K562 (cell line): ENCODE measurements at regions not wholly inside any gene's neighbourhood (a gene's known extent, or its start where the extent isn't known, plus 50 kb on each side); places are given as distances from the start of the nearest gene placed in this dataset.

ENCODE experiments used
- ATAC-seq: fragments of 200-7000 bp; cut with Tn5 transposase; 3 replicates; pipeline ENCODE4 v1.9.1; 2020; ENCODE audit warnings: moderate library complexity
- BruUV-seq: library from RNA; stranded (reverse); fragments of 400-500 nt; replicated peaks from 2 replicates; lab custom pipeline; 2021; lab: Mats Ljungman, UMichigan
- CTCF ChIA-PET: fragments of 300-600 bp; formaldehyde crosslinking; extraction: SDS; loops from one replicate; lab custom pipeline; 2021; ENCODE audit warnings: low intra/inter-chr PET ratio; lab: Yijun Ruan, JAX
- POLR2A ChIA-PET: fragments of 300-600, 350-650 bp; sonication (Branson Sonifier 250); formaldehyde crosslinking; extraction: SDS; loops from one replicate; lab custom pipeline; 2021; ENCODE audit warnings: antibody characterized with exemption, inconsistent platforms; lab: Yijun Ruan, JAX
- DNase-seq, 4 experiments: peaks; one replicate each; pipeline versions ENCODE4 v3.0.0 to v3.0.0-alpha.2; 2011 to 2018; ENCODE audit warnings: low spot score in 3 of 4, mixed read lengths in 3 of 4; ENCODE audit errors: extremely low read depth in 1 of 4
- FAIRE-seq: peaks from 2 replicates; lab custom pipeline; 2011; peaks lifted over from hg19 to GRCh38; lab: Jason Lieb, UNC
- H2AFZ ChIP-seq: 2 replicates; pipeline ENCODE4 v1.6.0; 2011; ENCODE audit warnings: low read depth, low read length, control low read depth, inconsistent platforms
- H3K27ac ChIP-seq: fragments of 200-600 bp; 3 replicates; pipeline ENCODE4 v1.8.0; 2011; ENCODE audit warnings: low read depth, mild to moderate bottlenecking, control low read depth, inconsistent platforms, low read length, moderate library complexity, mixed read lengths; ENCODE audit errors: extremely low read depth
- H3K27me3 ChIP-seq, 2 experiments: fragments of 300-600 bp in 1 of 2; 2 replicates in 1 of 2; 3 replicates in 1 of 2; pipeline versions ENCODE4 v1.6.0 to v1.8.0; 2011; ENCODE audit warnings: inconsistent platforms in 2 of 2, low read length in 2 of 2, mild to moderate bottlenecking in 1 of 2, mixed read lengths in 1 of 2, moderate library complexity in 1 of 2; ENCODE audit not compliant: control insufficient read depth in 2 of 2, insufficient read depth in 2 of 2
- H3K36me3 ChIP-seq: fragments of 300-600 bp; 3 replicates; pipeline ENCODE4 v1.8.0; 2011; ENCODE audit warnings: mild to moderate bottlenecking, low read length, inconsistent platforms; ENCODE audit not compliant: control insufficient read depth, insufficient read depth
- H3K4me1 ChIP-seq, 2 experiments: fragments of 200-600 bp in 1 of 2; replicated peaks in 1 of 2; 2 replicates in 1 of 2; 3 replicates in 1 of 2; pipeline versions ENCODE4 v1.5.1 to v1.8.0; 2011; ENCODE audit warnings: inconsistent platforms in 2 of 2, low read length in 2 of 2, mild to moderate bottlenecking in 1 of 2, mixed read lengths in 1 of 2, moderate library complexity in 1 of 2; ENCODE audit not compliant: control insufficient read depth in 2 of 2, insufficient read depth in 2 of 2
- H3K4me2 ChIP-seq: 2 replicates; pipeline ENCODE4 v1.6.1; 2011; ENCODE audit warnings: low read length, control low read depth, inconsistent platforms, mixed read lengths; ENCODE audit not compliant: insufficient read depth
- H3K4me3 ChIP-seq: fragments of 200-600 bp; sonication (generic), shearing (Covaris generic); 2 replicates; pipeline ENCODE4 v1.5.1; 2016; ENCODE audit warnings: control low read depth, inconsistent platforms
- H3K79me2 ChIP-seq: fragments of 200-600 bp; 3 replicates; pipeline ENCODE4 v1.8.0; 2011; ENCODE audit warnings: low read length, inconsistent platforms; ENCODE audit not compliant: control insufficient read depth, insufficient read depth
- H3K9ac ChIP-seq, 2 experiments: 2 replicates each; pipeline versions ENCODE4 v1.6.0 to v1.6.1; 2011; ENCODE audit warnings: low read depth in 2 of 2, low read length in 2 of 2, control low read depth in 1 of 2, inconsistent platforms in 1 of 2, mild to moderate bottlenecking in 1 of 2, mixed read lengths in 1 of 2; ENCODE audit not compliant: insufficient read depth in 1 of 2
- H3K9me1 ChIP-seq: one replicate; pipeline ENCODE4 v1.6.0; 2011; ENCODE audit warnings: inconsistent platforms, mild to moderate bottlenecking, low read length, moderate library complexity; ENCODE audit not compliant: control insufficient read depth, insufficient read depth
- H3K9me3 ChIP-seq: replicated peaks from 2 replicates; pipeline ENCODE4 v1.5.1; 2011; ENCODE audit warnings: low read depth, low read length, inconsistent platforms; ENCODE audit not compliant: control insufficient read depth, insufficient read depth
- H4K20me1 ChIP-seq: replicated peaks from 2 replicates; pipeline ENCODE4 v1.6.1; 2011; ENCODE audit warnings: low read length, inconsistent platforms, mixed read lengths; ENCODE audit not compliant: control insufficient read depth, insufficient read depth
- DACH1 ChIP-seq: fragments of 450-650 bp; IDR thresholded peaks from 2 replicates; pipeline ENCODE4 v1.6.1; 2018; ENCODE audit not compliant: partially characterized antibody
- HCFC1 ChIP-seq: IDR thresholded peaks from 2 replicates; pipeline ENCODE4 v1.6.1; 2012; ENCODE audit warnings: low read depth, low read length, improper control_type of control experiment
- HDAC2 ChIP-seq: fragments of 450-650 bp; IDR thresholded peaks from 2 replicates; pipeline ENCODE4 v1.6.1; 2016; ENCODE audit warnings: mild to moderate bottlenecking
- HDAC3 ChIP-seq: fragments of 450-650 bp; IDR thresholded peaks from 2 replicates; pipeline ENCODE4 v1.6.1; 2018; ENCODE audit warnings: borderline replicate concordance, mild to moderate bottlenecking, moderate library complexity; ENCODE audit not compliant: partially characterized antibody
- MAFF ChIP-seq: IDR thresholded peaks from 2 replicates; pipeline ENCODE4 v1.6.1; 2012; ENCODE audit warnings: low read length, improper control_type of control experiment
- MCM5 ChIP-seq: fragments of 450-650 bp; IDR thresholded peaks from 2 replicates; pipeline ENCODE4 v1.6.1; 2016; ENCODE audit warnings: low read depth
- NCOA2 ChIP-seq, 2 experiments: fragments of 450-650 bp; IDR thresholded peaks; 2 replicates each; pipeline ENCODE4 v1.6.1; 2018; ENCODE audit warnings: mild to moderate bottlenecking in 2 of 2, moderate library complexity in 1 of 2; ENCODE audit not compliant: partially characterized antibody in 2 of 2
- NFYB ChIP-seq: IDR thresholded peaks from 2 replicates; pipeline ENCODE4 v1.6.1; 2011; ENCODE audit warnings: mild to moderate bottlenecking, moderate library complexity; ENCODE audit not compliant: insufficient read length; ENCODE audit errors: extremely low read depth
- RBM34 ChIP-seq: fragments of 200-400 bp; formaldehyde crosslinking; IDR thresholded peaks from 2 replicates; pipeline ENCODE4 v1.6.1; 2018; ENCODE audit warnings: low read length, borderline replicate concordance; ENCODE audit not compliant: insufficient read depth
- RNF2 ChIP-seq: sonication (generic); IDR thresholded peaks from 2 replicates; pipeline ENCODE4 v1.6.1; 2016
- SMC3 ChIP-seq: conservative IDR thresholded peaks from 2 replicates; pipeline ENCODE4 v1.6.1; 2011; ENCODE audit warnings: low read depth, low read length, improper control_type of control experiment; ENCODE audit not compliant: insufficient read depth
- SNRNP70 ChIP-seq: fragments of 200-400 bp; formaldehyde crosslinking; optimal IDR thresholded peaks from 2 replicates; pipeline ENCODE3; 2017; ENCODE audit warnings: low read depth, low read length
- ZNF3 ChIP-seq: fragments of 250-450 bp; sonication (Bioruptor Pico); IDR thresholded peaks from 2 replicates; pipeline ENCODE4 v1.5.0; 2021; ENCODE audit warnings: mild to moderate bottlenecking, moderate library complexity
- ZNF707 ChIP-seq: fragments of 250-450 bp; sonication (Bioruptor Pico); conservative IDR thresholded peaks from 2 replicates; pipeline ENCODE4 v1.8.0; 2022; ENCODE audit warnings: inconsistent platforms, mild to moderate bottlenecking, moderate library complexity
- ZNF778 ChIP-seq: fragments of 450-650 bp; formaldehyde crosslinking; IDR thresholded peaks from 2 replicates; pipeline ENCODE4 v1.4.0; 2020; ENCODE audit warnings: mild to moderate bottlenecking, moderate library complexity
- WGBS: fragments of 100-300 bp; shearing (Covaris generic); methylation state at CpG from one replicate; pipeline ENCODE4 v1.1.6; 2016; ENCODE audit warnings: low coverage, mixed read lengths; ENCODE audit not compliant: insufficient coverage; ENCODE audit errors: missing lambda C conversion rate; 5-methylcytosine and 5-hydroxymethylcytosine counted together
- in situ Hi-C: fragments of 300-500 bp; cut with MboI; formaldehyde crosslinking; loops from 4 replicates; pipeline ENCODE4 v1.15.0; 2018; ENCODE audit warnings: inconsistent platforms, mixed read lengths
- intact Hi-C: fragments of 100-400 bp; cut with micrococcal nuclease; formaldehyde crosslinking; loops from 2 replicates; pipeline ENCODE4 v1.14.2; 2022
- TF ChIP-seq, protein P1 (sequence below), 3 experiments: fragments of 200-800 bp in 1 of 3; sonication (Bioruptor generic) in 1 of 3; sonication (generic) in 1 of 3; formaldehyde crosslinking in 1 of 3; IDR thresholded peaks; 2 replicates each; pipeline versions ENCODE4 v1.6.1 to v1.8.0; 2016 to 2022; ENCODE audit warnings: mild to moderate bottlenecking in 2 of 3, missing compliant biosample characterization in 2 of 3, missing genetic modification characterization in 2 of 3, missing genetic modification reagents in 1 of 3
- TF ChIP-seq, protein P2 (sequence below): fragments of 450-650 bp; IDR thresholded peaks from 2 replicates; pipeline ENCODE4 v1.7.1; 2018; ENCODE audit warnings: mild to moderate bottlenecking, low read depth; ENCODE audit not compliant: partially characterized antibody
- TF ChIP-seq, protein P3 (sequence below), 2 experiments: fragments of 450-650 bp; conservative IDR thresholded peaks; 2 replicates each; pipeline ENCODE4 v1.6.1; 2017; ENCODE audit warnings: mild to moderate bottlenecking in 2 of 2, moderate library complexity in 2 of 2

DNA sequence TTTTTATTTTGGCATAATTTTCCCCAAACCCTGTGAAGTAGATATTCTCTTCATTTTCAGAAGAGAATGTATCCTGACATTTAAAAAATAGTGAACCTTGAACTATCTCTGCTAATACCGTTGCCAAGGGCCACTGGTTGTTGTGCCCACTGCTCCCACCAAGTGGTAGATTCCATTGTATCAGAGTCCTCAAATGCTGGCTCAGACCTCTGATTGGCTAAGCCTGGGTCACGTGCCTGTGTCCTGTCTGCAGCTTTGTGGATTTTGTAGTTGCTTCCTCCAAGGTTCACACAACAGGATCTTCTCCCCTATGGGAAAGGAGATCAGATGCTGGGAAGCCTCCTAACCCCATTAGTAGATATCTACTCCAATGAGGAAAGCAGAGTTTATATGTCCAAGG, 104.8 kb upstream of the CASK start (continued):
- TF ChIP-seq, protein P1, sequence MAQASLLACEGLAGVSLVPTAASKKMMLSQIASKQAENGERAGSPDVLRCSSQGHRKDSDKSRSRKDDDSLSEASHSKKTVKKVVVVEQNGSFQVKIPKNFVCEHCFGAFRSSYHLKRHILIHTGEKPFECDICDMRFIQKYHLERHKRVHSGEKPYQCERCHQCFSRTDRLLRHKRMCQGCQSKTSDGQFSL (CRISPR knock-in tag; IDR thresholded peaks at IDR 0.05): no peak
- TF ChIP-seq, protein P1 (tag; IDR thresholded peaks at IDR 0.05): no peak
- TF ChIP-seq, protein P2, sequence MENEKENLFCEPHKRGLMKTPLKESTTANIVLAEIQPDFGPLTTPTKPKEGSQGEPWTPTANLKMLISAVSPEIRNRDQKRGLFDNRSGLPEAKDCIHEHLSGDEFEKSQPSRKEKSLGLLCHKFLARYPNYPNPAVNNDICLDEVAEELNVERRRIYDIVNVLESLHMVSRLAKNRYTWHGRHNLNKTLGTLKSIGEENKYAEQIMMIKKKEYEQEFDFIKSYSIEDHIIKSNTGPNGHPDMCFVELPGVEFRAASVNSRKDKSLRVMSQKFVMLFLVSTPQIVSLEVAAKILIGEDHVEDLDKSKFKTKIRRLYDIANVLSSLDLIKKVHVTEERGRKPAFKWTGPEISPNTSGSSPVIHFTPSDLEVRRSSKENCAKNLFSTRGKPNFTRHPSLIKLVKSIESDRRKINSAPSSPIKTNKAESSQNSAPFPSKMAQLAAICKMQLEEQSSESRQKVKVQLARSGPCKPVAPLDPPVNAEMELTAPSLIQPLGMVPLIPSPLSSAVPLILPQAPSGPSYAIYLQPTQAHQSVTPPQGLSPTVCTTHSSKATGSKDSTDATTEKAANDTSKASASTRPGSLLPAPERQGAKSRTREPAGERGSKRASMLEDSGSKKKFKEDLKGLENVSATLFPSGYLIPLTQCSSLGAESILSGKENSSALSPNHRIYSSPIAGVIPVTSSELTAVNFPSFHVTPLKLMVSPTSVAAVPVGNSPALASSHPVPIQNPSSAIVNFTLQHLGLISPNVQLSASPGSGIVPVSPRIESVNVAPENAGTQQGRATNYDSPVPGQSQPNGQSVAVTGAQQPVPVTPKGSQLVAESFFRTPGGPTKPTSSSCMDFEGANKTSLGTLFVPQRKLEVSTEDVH: no peak
- peak; percentile 83 for TF ChIP-seq NFYB
- TF ChIP-seq SNRNP70: no peak
- no peak for TF ChIP-seq RBM34

DNA sequence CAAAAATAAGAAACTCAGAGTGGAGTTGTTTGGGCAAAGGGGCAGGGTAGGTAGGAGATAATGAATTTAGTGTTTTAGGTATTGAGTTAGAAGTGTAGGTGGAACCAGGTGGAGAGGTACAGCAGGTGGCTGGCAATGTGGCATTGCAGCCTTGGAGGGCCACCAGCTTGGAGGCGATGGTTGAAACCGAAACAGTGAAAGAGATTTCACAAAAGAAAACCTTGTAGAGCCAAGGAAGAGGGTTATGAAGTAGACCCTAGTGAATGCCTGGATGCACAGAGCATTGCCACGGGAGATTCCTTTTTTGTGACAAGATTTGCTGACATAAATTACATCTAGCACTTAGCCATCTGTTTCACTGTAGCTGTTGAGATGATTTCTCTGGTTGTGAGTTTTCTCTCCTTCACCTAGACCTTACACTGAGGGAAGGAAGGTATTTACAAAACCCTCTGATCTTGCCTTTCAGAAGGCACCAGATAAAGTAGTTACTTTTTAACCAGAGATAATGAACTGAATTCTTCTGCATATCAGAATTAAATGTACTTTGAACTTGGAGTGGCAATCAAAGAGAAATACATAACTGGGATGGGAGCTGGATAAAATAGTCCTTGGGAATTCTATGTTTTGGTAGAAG, 104.1 kb upstream of the CASK start:
- H3K4me2 ChIP-seq: no peak overlapping the region
- H3K36me3 ChIP-seq: no peaks in the 10 kb centered on the region
- H3K4me1 ChIP-seq: no peaks in the 10 kb centered on the region
- intact Hi-C loops (no loop called here), in situ Hi-C loops (no loop called here)
- H4K20me1 ChIP-seq: no peaks in the 10 kb centered on the region
- no peak for FAIRE-seq
- H2AFZ ChIP-seq: no peak overlapping the region
- no peak for DNase-seq
- H3K9me1 ChIP-seq: no peaks in the 10 kb centered on the region
- H3K9me3 ChIP-seq: no peaks in the 10 kb centered on the region
- POLR2A ChIA-PET: no interaction called here
- no peak overlapping the region for H3K4me3 ChIP-seq
- CTCF ChIA-PET: no interaction called here
- no peak overlapping the region for H3K27ac ChIP-seq
- no peaks in the 10 kb centered on the region for H3K79me2 ChIP-seq
- H3K9ac ChIP-seq: no peak overlapping the region
- 0% methylated on average over 3 of the region's 3 CpGs for WGBS
- no peak for ATAC-seq
- no TSS peak for BruUV-seq
- no peaks in the 10 kb centered on the region for H3K27me3 ChIP-seq
- TF ChIP-seq HCFC1 (no peak), NCOA2 (IDR thresholded peaks at IDR 0.05; ENCODE audit: partially characterized antibody in 2 of 2) (no peak), MCM5 (no peak), ZNF707 (CRISPR knock-in tag) (no peak), HDAC2 (no peak), DACH1 (no peak), SMC3 (no peak), ZNF778 (CRISPR knock-in tag) (no peak), HDAC3 (no peak), MAFF (no peak), RNF2 (no peak), ZNF3 (CRISPR knock-in tag) (no peak)
- TF ChIP-seq, protein P3, sequence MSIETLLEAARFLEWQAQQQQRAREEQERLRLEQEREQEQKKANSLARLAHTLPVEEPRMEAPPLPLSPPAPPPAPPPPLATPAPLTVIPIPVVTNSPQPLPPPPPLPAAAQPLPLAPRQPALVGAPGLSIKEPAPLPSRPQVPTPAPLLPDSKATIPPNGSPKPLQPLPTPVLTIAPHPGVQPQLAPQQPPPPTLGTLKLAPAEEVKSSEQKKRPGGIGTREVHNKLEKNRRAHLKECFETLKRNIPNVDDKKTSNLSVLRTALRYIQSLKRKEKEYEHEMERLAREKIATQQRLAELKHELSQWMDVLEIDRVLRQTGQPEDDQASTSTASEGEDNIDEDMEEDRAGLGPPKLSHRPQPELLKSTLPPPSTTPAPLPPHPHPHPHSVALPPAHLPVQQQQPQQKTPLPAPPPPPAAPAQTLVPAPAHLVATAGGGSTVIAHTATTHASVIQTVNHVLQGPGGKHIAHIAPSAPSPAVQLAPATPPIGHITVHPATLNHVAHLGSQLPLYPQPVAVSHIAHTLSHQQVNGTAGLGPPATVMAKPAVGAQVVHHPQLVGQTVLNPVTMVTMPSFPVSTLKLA (conservative IDR thresholded peaks at IDR 0.05): no peak
